IPS DF 4.7 (cell line): ENCODE measurements at regions not wholly inside any gene's neighbourhood (a gene's known extent, or its start where the extent isn't known, plus 50 kb on each side); places are given as distances from the start of the nearest gene placed in this dataset.

Experiments used
- DNase-seq: peaks from one replicate; pipeline ENCODE4 v3.0.0-alpha.2; 2013; ENCODE audit warnings: low spot score; ENCODE audit errors: extremely low read depth

- no peak for DNase-seq
Observed at GRCh38 chr10:128312250-128312649, 186.0 kb upstream of the MKI67 start.

- DNase-seq: no peak
Observed at GRCh38 chr10:128314686-128315085, 188.5 kb upstream of the MKI67 start.

- no peak for DNase-seq
Observed at GRCh38 chr10:128316121-128316726, 190.0 kb upstream of the MKI67 start.

GRCh38 chr10:128316925-128317324 is 190.7 kb upstream of the MKI67 start:
- DNase-seq: no peak

GRCh38 chr10:128318366-128318765 is 192.1 kb upstream of the MKI67 start:
- DNase-seq: no peak

GRCh38 chr10:128318913-128319312 is 192.7 kb upstream of the MKI67 start:
- no peak for DNase-seq

GRCh38 chr10:128322106-128322505 is 195.9 kb upstream of the MKI67 start:
- DNase-seq: no peak

GRCh38 chr10:128322950-128323349 is 196.7 kb upstream of the MKI67 start:
- no peak for DNase-seq

GRCh38 chr10:128324058-128324827 is 198.0 kb upstream of the MKI67 start:
- DNase-seq: no peak

GRCh38 chr10:128325788-128326187 is 199.6 kb upstream of the MKI67 start:
- no peak for DNase-seq

GRCh38 chr10:128326251-128326650 is 200.0 kb upstream of the MKI67 start:
- DNase-seq: no peak

- DNase-seq: no peak
Observed at GRCh38 chr10:128326851-128327250, 200.6 kb upstream of the MKI67 start.

GRCh38 chr10:128336401-128336800 is 210.2 kb upstream of the MKI67 start:
- DNase-seq: no peak

GRCh38 chr10:128337860-128338378 is 211.7 kb upstream of the MKI67 start:
- DNase-seq: no peak

GRCh38 chr10:128338951-128339350 is 212.7 kb upstream of the MKI67 start:
- no peak for DNase-seq

- no peak for DNase-seq
Observed at GRCh38 chr10:128339753-128340152, 213.5 kb upstream of the MKI67 start.

GRCh38 chr10:128345353-128345752 is 219.1 kb upstream of the MKI67 start:
- DNase-seq: no peak

GRCh38 chr10:128360783-128361182 is 234.6 kb upstream of the MKI67 start:
- no peak for DNase-seq

GRCh38 chr10:128361487-128361886 is 235.3 kb upstream of the MKI67 start:
- DNase-seq: no peak

GRCh38 chr10:128362514-128362913 is 236.3 kb upstream of the MKI67 start:
- DNase-seq: no peak

GRCh38 chr10:128364631-128365030 is 238.4 kb upstream of the MKI67 start:
- DNase-seq: no peak

GRCh38 chr10:128365156-128365725 is 239.0 kb upstream of the MKI67 start:
- DNase-seq: no peak

GRCh38 chr10:128367807-128368206 is 241.6 kb upstream of the MKI67 start:
- no peak for DNase-seq
